Breast epithelium (tissue), 3 donors: ENCODE measurements at regions not wholly inside any gene's neighbourhood (a gene's known extent, or its start where the extent isn't known, plus 50 kb on each side); places are given as distances from the start of the nearest gene placed in this dataset.

Experiments
- CTCF ChIP-seq, 3 donors: fragments of 450-650 bp; IDR thresholded peaks; one replicate each; pipeline ENCODE4 v1.5.1; 2016 to 2017; ENCODE audit warnings: antibody characterized with exemption in 3 of 3, mild to moderate bottlenecking in 3 of 3, moderate library complexity in 3 of 3
- POLR2A ChIP-seq: fragments of 450-650 bp; IDR thresholded peaks from one replicate; pipeline ENCODE4 v1.6.1; 2016; ENCODE audit warnings: antibody characterized with exemption, mild to moderate bottlenecking, moderate library complexity

- TF ChIP-seq POLR2A, result no peak
- no peak for TF ChIP-seq CTCF (IDR thresholded peaks at IDR 0.05)
Observed at GRCh38 chr2:150663143-150663542, 175.7 kb upstream of the RND3 start.
